ENCODE measurements at regions not wholly inside any gene's neighbourhood (a gene's known extent, or its start where the extent isn't known, plus 50 kb on each side); places are given as distances from the start of the nearest gene placed in this dataset.

GRCh38 chr1:108050911-108051629 lies 86.1 kb upstream of the VAV3 start:
- DNase-seq (ENCODE audit: low spot score): no peak

- no peak for DNase-seq (ENCODE audit: low spot score)
Observed at GRCh38 chr1:108050158-108050557, 85.2 kb upstream of the VAV3 start.

DNA sequence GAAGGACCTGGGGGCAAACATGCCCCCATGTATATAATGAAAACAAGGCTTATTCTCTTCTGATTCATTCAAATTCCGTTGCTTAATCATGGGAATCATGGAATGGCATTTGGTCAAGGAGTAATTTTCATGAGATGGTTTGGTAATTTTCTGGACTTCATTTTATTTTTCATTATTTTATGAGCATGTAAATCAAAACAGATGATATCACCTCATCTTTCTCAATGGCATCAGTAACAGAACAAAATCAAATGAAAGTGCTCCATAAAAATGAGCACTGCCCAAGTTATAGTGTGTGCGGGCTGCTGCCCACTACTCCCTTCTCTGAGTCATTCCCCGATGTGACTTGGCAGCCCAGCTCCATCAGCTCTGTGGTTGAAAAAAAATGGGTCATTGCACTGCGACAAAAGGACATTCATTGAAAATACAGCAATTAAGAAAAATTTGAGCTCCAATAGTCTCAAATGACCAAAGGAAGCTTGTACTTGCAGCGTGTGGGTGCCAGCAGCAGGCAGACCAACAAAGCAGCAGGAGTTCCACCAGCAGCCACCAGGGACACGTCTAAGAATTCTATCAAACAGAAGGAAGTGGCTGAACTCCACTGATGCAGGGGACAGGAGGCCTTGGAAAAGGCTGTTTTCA lies 84.3 kb upstream of the VAV3 start:
- peak; percentile 64 for DNase-seq (ENCODE audit: low spot score)

DNA sequence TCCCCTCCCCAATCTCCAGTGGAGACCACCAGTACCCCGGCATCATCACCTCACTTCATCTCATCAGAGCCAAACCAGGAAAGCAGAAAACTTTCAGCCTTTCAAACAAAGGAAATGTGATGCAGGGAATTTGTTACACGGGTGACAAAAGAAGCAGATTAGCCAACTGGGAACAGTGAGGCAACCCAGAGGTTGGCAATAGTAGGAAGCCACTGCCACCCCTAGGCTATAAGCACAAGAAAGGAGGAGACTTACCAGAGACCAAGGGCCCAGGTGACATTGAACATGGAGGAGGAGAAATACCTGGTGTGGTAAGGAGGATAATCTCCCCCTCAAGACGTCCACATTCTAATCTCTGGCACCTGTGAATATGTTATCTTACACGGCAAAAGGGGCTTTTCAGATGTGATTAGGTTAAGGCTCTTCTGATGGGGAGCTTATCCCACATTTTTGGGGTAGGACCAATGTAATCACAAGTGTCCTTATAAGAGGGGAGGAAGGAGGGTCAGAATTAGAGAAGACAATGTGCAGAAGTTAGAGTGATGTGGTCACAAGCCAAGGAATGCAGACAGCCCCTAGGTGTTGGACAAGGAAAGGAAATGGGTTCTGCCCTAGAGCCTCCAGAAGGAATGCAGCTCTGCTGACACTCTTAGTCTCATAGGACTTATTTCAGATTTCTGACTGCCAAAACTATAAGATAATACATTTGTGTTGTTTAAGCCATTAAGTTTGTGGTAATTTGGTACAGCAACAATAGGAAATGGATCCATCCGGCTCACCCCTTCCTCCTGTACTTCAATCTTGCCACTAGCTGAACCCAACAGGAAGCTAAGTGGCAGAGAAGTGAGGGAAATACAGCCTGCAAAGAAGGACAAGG lies 83.6 kb upstream of the VAV3 start:
- DNase-seq (ENCODE audit: low spot score): no peak

DNA sequence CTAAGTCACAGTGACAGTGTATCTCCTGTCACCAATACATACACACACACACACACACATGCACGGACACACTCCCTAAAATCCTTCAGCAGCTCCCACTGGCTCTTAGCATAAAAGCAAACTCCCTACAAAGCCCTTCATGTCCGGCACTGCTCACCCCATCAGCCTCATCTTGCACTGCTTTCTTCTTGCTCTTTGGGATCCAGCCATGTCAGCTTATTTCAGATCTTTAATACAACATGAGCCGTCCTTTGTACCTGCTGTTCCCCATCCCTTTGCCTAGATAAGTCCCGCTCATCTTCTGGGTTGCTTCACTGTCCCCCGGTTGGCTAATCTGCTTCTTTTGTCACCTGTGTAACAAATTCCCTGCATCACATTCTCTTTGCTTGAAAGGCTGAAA lies 82.1 kb upstream of the VAV3 start:
- DNase-seq (ENCODE audit: low spot score): no peak

DNA sequence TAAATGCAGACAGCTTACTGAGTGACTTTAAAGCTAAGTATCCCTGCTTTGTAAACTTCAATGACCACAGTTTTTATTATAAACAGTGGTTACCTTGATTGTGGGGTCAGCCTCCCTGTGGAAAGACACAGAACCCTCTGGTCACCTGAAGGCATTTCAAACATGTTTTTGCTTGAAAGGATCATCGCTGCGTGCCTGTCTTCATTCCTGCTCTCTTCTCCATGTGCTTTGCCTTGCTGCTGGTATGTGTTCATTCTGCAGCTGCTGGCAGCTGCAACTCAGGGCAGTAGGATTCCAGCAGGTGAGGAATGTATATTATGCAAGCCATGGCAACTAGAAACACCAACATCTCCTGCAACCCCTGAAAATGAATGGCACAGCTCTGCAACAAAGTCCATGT lies 81.0 kb upstream of the VAV3 start:
- DNase-seq (ENCODE audit: low spot score): no peak

GRCh38 chr1:108045460-108045859 lies 80.5 kb upstream of the VAV3 start:
- no peak for DNase-seq (ENCODE audit: low spot score)

DNA sequence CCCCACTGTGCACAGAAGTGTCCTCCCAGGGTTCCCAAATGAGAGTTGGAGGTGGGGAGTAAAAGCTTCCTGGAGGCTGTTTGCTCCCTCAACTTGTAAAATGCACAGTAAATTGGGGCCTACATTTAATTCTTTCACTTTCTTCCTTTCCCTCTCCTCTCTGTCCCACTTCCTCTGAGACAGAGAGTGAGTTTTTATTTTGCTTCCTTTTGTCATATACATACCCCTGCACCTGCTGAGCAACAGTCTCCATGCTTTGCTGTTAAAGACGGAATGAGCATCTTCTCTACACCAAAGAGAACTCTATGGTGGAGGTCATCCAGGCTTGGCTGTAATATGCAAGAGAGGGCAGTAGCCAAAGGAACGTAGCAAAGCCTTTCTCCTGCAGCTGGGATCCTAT lies 79.3 kb upstream of the VAV3 start:
- DNase-seq (ENCODE audit: low spot score): no peak

- no peak for DNase-seq (ENCODE audit: low spot score)
Observed at GRCh38 chr1:108043707-108044106, 78.7 kb upstream of the VAV3 start.

GRCh38 chr1:108042610-108043009 lies 77.6 kb upstream of the VAV3 start:
- no peak for DNase-seq (ENCODE audit: low spot score)

- no peak for DNase-seq (ENCODE audit: low spot score)
Observed at GRCh38 chr1:108041360-108042142, 76.6 kb upstream of the VAV3 start.

- no peak for DNase-seq (ENCODE audit: low spot score)
Observed at GRCh38 chr1:108038653-108039236, 73.8 kb upstream of the VAV3 start.

GRCh38 chr1:108036796-108037562 lies 72.0 kb upstream of the VAV3 start:
- DNase-seq (ENCODE audit: low spot score): no peak

- no peak for DNase-seq (ENCODE audit: low spot score)
Observed at GRCh38 chr1:108034396-108034795, 69.4 kb upstream of the VAV3 start.

- no peak for DNase-seq (ENCODE audit: low spot score)
Observed at GRCh38 chr1:108033550-108033951, 68.6 kb upstream of the VAV3 start.

DNA sequence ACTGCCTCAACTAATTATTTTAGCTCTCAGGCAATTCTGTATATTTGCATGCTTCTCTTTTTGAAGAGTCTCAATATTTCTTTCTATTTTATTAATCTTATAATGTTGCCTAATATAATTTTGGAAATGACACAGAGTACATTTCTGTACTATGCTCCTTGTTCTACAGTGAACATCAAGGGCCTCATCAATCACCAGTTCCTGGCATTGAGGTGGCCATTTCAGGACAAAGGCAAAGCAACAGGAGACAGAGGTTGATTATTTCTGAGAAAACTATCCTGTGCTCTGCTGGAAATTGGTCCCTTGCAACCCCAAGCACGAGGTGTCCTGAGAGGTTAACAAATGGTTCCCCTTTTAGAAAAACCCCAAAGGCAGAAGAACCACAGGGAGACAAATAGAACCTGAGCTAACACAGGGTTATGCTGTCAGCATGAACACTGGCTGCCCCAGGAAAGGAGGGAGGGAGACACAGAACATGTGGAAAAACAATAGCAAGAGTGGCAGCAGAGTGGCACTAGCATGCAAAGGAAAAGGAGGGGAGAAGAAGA lies 63.9 kb upstream of the VAV3 start:
- DNase-seq (ENCODE audit: low spot score): no peak

- DNase-seq (ENCODE audit: low spot score): no peak
Observed at GRCh38 chr1:108027389-108027788, 62.4 kb upstream of the VAV3 start.

GRCh38 chr1:108017698-108018097 lies 52.7 kb upstream of the VAV3 start:
- no peak for DNase-seq (ENCODE audit: low spot score)

GRCh38 chr1:108016451-108016920 lies 51.5 kb upstream of the VAV3 start:
- no peak for DNase-seq (ENCODE audit: low spot score)
